ENCODE measurements at regions not wholly inside any gene's neighbourhood (a gene's known extent, or its start where the extent isn't known, plus 50 kb on each side); places are given as distances from the start of the nearest gene placed in this dataset.
"Not testable (repeated sequence)": the region's sequence is repeated elsewhere in the genome, so short reads cannot be mapped to it uniquely, and the experiment has no call there.

DNA sequence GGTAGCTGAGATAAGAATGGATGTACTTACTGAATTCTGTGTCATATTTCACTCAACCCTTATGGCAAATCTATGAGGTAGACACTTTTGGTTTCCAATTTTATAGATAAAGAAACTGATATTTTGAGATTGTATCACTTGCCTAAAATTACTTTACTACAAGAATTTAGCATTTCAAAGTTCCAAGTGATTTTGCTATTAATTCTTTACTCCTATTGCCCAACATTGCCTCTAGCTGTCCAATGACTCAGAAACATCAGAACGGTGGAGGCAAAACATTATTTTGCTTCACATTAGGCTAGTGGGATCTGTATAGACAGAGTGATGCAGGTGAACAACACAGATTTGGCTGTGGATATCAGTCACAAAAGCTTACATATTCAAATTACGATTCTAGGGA lies 747.2 kb upstream of the NEGR1 start:
- DNase-seq: no peak

DNA sequence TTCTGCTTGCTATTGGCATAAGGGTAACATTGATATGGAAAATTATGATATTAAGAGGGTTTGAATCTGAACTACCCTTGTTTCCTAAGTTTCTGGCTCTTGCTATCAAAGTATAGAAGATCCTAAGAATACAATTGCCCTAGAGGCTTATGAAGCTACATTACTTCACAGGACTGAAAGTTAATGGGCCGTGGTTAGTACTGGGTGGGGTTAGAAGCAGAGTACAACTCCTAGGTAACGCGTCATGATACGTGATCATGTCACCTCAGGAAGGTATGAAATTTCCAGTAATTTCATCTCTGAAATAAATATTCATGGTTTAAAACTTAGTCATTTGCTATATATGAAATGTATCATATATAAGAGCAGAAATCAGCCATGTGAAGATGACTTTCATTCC lies 743.8 kb upstream of the NEGR1 start:
- no peak for DNase-seq

GRCh38 chr1:73009938-73010337 lies 727.6 kb upstream of the NEGR1 start:
- no peak for DNase-seq

DNA sequence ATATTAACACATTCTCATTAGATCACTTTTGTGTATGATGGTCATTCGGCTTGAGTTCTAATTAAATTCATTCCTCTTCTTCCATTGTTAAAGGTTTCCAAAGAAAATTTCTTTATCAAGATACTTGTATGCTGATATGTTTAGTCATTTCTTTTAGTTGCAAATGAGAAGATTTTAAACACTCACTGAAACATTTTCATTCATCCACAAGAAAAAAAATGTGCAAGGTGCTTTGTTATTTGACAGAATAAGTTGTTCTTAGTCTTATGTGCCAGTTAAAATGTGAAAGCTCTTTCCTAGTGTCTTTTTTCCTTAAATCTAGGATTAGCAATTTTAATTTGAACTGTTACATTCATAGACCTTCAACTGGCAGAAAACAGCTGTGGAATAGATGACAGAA lies 727.0 kb upstream of the NEGR1 start:
- DNase-seq: no peak

DNA sequence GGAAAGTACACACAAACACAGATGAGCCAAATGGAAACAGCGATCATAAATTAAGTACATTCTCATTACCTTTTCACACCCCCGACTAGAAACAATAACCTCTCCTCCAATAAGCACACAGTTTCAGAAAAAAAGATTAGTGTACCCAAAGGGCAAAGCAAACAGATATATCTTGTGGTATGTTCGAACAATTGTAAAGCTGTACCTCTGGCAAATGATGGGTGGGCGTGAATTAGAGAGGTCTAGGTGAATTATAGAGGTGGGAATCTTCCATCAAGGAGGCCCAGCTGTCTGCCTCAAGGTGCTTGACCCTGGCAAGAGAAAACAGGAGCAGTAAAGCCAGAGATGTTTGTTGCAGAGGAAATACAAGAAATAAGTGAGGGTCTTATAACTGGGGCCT lies 715.3 kb upstream of the NEGR1 start:
- no peak for DNase-seq

DNA sequence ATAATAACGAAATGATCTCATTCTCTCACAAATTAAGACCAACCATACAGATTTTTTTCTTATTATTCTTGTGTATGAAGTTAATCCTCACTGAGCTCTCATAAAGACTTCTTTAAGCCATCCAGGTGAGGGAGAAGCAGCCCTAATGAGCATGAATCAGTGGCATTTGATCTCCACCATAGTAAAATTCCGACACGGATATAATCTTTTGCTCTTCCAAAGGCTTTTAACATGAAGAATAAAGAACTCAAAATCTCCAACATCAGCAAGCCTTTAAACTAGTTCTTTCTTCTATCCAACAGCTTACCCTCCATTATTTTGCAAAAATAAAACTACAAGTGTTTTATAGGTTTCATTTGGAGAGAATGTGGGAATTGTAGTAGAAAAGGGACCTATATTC lies 714.7 kb upstream of the NEGR1 start:
- DNase-seq: no peak

DNA sequence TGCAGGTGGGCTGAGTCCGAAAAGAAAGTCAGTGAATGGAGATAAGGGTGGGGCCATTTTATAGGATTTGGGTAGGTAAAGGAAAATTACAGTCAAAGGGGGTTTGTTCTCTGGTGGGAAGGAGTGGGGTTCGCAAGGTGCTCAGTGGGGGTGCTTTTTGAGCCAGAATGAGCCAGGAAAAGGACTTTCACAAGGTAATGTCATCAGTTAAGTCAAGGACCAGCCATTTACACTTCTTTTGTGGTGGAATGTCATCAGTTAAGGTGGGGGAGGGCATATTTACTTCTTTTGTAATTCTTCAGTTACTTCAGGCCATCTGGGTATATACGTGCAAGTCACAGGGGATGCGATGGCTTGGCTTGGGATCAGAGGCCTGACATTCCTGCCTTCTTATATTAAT lies 705.5 kb upstream of the NEGR1 start:
- not testable (repeated sequence) for DNase-seq

GRCh38 chr1:72986591-72987290 lies 704.4 kb upstream of the NEGR1 start:
- no peak for DNase-seq

- not testable (repeated sequence) for DNase-seq
These were observed 702.7 kb upstream of the NEGR1 start for GRCh38 chr1:72985024-72985423.

- not testable (repeated sequence) for DNase-seq
These were observed 700.7 kb upstream of the NEGR1 start for GRCh38 chr1:72983011-72983410.

- no peak for DNase-seq
These were observed 687.1 kb upstream of the NEGR1 start for GRCh38 chr1:72969461-72969860.

- no peak for DNase-seq
These were observed 672.6 kb upstream of the NEGR1 start for GRCh38 chr1:72954943-72955342.

GRCh38 chr1:72950900-72951299 lies 668.6 kb upstream of the NEGR1 start:
- DNase-seq: not testable (repeated sequence)

- no peak for DNase-seq
These were observed 664.7 kb upstream of the NEGR1 start for GRCh38 chr1:72946903-72947499.

- no peak for DNase-seq
These were observed 659.7 kb upstream of the NEGR1 start for GRCh38 chr1:72942008-72942407.

DNA sequence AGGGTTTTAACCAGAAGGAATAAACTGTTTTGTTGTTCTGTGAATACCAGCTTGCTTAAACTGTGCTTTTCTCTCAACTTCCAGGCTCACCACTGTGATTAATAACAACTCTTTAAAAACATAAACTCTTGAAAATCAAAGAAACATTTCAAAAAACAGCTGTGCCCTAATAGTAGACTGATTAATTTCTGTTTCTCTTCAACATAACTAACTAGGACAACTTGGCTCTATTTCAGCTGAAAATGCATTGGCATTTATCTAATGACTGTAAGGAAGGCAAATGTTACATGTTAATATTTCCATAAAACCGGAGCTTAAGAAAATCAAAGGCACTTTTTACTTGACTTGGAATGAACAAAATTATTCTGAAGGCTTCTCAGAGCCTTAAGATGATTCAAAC lies 656.1 kb upstream of the NEGR1 start:
- no peak for DNase-seq

DNA sequence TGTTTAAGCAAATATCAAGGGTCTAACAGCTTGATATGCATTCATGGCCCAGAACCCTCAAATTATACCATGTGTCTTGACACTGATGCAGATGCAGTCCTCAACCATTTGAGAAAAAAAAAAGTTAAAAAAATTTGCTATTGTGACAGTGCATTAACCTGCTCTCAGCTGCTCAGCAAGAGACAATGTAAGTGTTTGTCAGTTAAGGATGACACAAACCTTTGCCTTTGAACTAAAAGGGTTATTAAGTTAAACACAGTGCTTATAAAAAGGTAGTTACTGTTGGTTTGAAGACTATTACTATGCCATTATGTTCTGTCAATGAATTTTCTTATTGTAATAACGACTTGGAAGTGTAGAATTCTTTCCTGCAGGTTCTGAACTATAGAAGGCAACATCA lies 655.6 kb upstream of the NEGR1 start:
- DNase-seq: no peak

GRCh38 chr1:72936942-72937341 lies 654.6 kb upstream of the NEGR1 start:
- no peak for DNase-seq

- no peak for DNase-seq
These were observed 653.9 kb upstream of the NEGR1 start for GRCh38 chr1:72936151-72936740.

GRCh38 chr1:72932025-72932424 lies 649.7 kb upstream of the NEGR1 start:
- DNase-seq: no peak

- DNase-seq: no peak
These were observed 648.2 kb upstream of the NEGR1 start for GRCh38 chr1:72930528-72930927.

DNA sequence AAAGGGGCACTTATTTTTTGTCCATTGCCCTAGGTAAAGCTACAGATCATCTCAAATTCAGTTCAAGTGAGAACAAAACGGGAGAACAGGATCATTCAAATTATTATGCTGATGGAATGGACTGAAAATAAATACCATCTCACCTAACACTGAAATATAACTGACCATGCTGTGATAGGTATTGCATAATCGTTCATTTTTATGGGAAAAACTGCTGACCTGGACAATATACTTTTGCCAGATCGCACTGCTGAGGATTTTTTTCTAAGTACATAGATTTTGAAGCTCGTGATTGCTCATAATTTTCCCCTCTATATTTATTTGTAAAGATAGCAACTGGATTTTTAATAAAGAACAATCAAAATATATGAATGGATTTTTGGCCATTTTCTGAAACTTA lies 636.6 kb upstream of the NEGR1 start:
- DNase-seq: no peak

GRCh38 chr1:72917920-72918319 lies 635.6 kb upstream of the NEGR1 start:
- no peak for DNase-seq

GRCh38 chr1:72915581-72915980 lies 633.2 kb upstream of the NEGR1 start:
- no peak for DNase-seq

GRCh38 chr1:72911656-72912055 lies 629.3 kb upstream of the NEGR1 start:
- no peak for DNase-seq

All from KG1 (cell line).